DND-41 (cell line): ENCODE measurements at regions not wholly inside any gene's neighbourhood (a gene's known extent, or its start where the extent isn't known, plus 50 kb on each side); places are given as distances from the start of the nearest gene placed in this dataset.

Source experiments
- EZH2 ChIP-seq: IDR thresholded peaks from 3 replicates; pipeline ENCODE4 v1.6.1; 2012; ENCODE audit warnings: borderline replicate concordance, low read depth, mild to moderate bottlenecking, moderate library complexity, low read length, inconsistent platforms; ENCODE audit not compliant: severe bottlenecking
- TF ChIP-seq, protein P1 (sequence below): IDR thresholded peaks from 2 replicates; pipeline ENCODE4 v1.5.1; 2012; ENCODE audit warnings: borderline replicate concordance, low read length, moderate library complexity, mild to moderate bottlenecking; ENCODE audit not compliant: poor library complexity, severe bottlenecking; ENCODE audit errors: extremely low read depth

DNA sequence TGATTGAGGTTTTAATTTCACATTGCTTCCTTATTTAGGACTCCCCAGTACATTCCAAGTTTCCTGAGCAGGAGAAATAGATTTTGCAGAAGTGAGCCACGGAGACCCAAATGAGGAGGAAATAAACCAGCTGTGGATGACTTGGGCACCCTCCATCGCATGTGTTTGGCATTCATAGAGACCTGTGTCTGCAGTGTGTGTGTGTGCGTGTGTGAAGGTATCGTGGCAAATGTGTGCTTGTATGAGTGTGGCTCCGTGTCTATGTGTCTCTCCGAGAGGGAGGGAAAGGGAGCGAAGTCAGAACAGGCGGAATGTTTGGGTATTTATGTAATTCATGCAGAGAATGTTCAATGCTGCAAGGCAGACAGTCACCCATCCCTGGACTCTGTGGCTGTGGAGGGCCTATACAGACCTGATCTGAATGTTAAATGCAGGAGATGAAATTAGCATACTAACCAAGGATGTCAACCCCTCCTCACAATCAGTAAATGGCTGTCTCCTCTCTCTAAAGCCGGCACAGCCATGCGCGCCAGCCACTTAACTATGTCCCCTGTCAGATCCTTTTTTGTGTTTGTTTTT, 186.0 kb upstream of the ZFHX3 start:
- TF ChIP-seq, protein P1, sequence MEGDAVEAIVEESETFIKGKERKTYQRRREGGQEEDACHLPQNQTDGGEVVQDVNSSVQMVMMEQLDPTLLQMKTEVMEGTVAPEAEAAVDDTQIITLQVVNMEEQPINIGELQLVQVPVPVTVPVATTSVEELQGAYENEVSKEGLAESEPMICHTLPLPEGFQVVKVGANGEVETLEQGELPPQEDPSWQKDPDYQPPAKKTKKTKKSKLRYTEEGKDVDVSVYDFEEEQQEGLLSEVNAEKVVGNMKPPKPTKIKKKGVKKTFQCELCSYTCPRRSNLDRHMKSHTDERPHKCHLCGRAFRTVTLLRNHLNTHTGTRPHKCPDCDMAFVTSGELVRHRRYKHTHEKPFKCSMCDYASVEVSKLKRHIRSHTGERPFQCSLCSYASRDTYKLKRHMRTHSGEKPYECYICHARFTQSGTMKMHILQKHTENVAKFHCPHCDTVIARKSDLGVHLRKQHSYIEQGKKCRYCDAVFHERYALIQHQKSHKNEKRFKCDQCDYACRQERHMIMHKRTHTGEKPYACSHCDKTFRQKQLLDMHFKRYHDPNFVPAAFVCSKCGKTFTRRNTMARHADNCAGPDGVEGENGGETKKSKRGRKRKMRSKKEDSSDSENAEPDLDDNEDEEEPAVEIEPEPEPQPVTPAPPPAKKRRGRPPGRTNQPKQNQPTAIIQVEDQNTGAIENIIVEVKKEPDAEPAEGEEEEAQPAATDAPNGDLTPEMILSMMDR = no peak
- TF ChIP-seq EZH2 = no peak
